ENCODE measurements at regions not wholly inside any gene's neighbourhood (a gene's known extent, or its start where the extent isn't known, plus 50 kb on each side); places are given as distances from the start of the nearest gene placed in this dataset.

- H3K9me3 Mint-ChIP-seq (ENCODE audit: low read depth) = peaks cover 13% of the 10 kb centered on the region
- no peak overlapping the region for H3K27ac Mint-ChIP-seq
- no peak overlapping the region for H3K4me3 Mint-ChIP-seq
- H3K36me3 Mint-ChIP-seq = no peaks in the 10 kb centered on the region
- ATAC-seq = no peak
- no peaks in the 10 kb centered on the region for H3K27me3 Mint-ChIP-seq
- DNase-seq = no peak
- H3K4me1 Mint-ChIP-seq = no peaks in the 10 kb centered on the region
- CTCF ChIA-PET = no interaction called here
These were observed 591.2 kb downstream of the ZBBX start for GRCh38 chr3:166788936-166789335.

- ATAC-seq (no peak), DNase-seq (no peak)
- Mint-ChIP-seq H3K4me3 (no peak overlapping the region), H3K4me1 (no peaks in the 10 kb centered on the region), H3K27ac (no peak overlapping the region), H3K36me3 (no peaks in the 10 kb centered on the region), H3K27me3 (no peaks in the 10 kb centered on the region), H3K9me3 (ENCODE audit: low read depth) (peaks cover 22% of the 10 kb centered on the region)
- CTCF ChIA-PET = no interaction called here
These were observed 594.2 kb downstream of the ZBBX start for GRCh38 chr3:166785876-166786275.

- Mint-ChIP-seq H3K27me3 (no peaks in the 10 kb centered on the region), H3K4me3 (no peak overlapping the region), H3K27ac (no peak overlapping the region), H3K4me1 (no peaks in the 10 kb centered on the region), H3K36me3 (no peaks in the 10 kb centered on the region), H3K9me3 (ENCODE audit: low read depth) (peaks cover 22% of the 10 kb centered on the region)
- CTCF ChIA-PET = no interaction called here
- DNase-seq (no peak), ATAC-seq (no peak)
These were observed 596.9 kb downstream of the ZBBX start for GRCh38 chr3:166783206-166783605.

- CTCF ChIA-PET = no interaction called here
- Mint-ChIP-seq H3K27ac (no peak overlapping the region), H3K36me3 (no peaks in the 10 kb centered on the region), H3K27me3 (no peaks in the 10 kb centered on the region), H3K9me3 (ENCODE audit: low read depth) (peaks cover 2% of the 10 kb centered on the region), H3K4me3 (no peak overlapping the region), H3K4me1 (no peaks in the 10 kb centered on the region)
- DNase-seq (no peak), ATAC-seq (no peak)
These were observed 615.3 kb downstream of the ZBBX start for GRCh38 chr3:166764698-166765318.

- H3K9me3 Mint-ChIP-seq (ENCODE audit: low read depth) = peaks cover 2% of the 10 kb centered on the region
- no peaks in the 10 kb centered on the region for H3K27me3 Mint-ChIP-seq
- no peak overlapping the region for H3K4me3 Mint-ChIP-seq
- no peak for DNase-seq
- H3K36me3 Mint-ChIP-seq = no peaks in the 10 kb centered on the region
- no peaks in the 10 kb centered on the region for H3K4me1 Mint-ChIP-seq
- ATAC-seq = no peak
- H3K27ac Mint-ChIP-seq = no peak overlapping the region
- CTCF ChIA-PET = no interaction called here
These were observed 620.2 kb downstream of the ZBBX start for GRCh38 chr3:166759736-166760513.

- H3K27ac Mint-ChIP-seq = no peak overlapping the region
- H3K4me1 Mint-ChIP-seq = no peaks in the 10 kb centered on the region
- no peaks in the 10 kb centered on the region for H3K36me3 Mint-ChIP-seq
- CTCF ChIA-PET = no interaction called here
- DNase-seq (no peak), ATAC-seq (no peak)
- no peak overlapping the region for H3K4me3 Mint-ChIP-seq
- H3K27me3 Mint-ChIP-seq = no peaks in the 10 kb centered on the region
- H3K9me3 Mint-ChIP-seq (ENCODE audit: low read depth) = peaks cover 16% of the 10 kb centered on the region
These were observed 627.9 kb downstream of the ZBBX start for GRCh38 chr3:166752214-166752613.

- CTCF ChIA-PET = no interaction called here
- ATAC-seq (no peak), DNase-seq (no peak)
- Mint-ChIP-seq H3K4me1 (no peaks in the 10 kb centered on the region), H3K27me3 (no peaks in the 10 kb centered on the region), H3K27ac (no peak overlapping the region), H3K9me3 (ENCODE audit: low read depth) (no peaks in the 10 kb centered on the region), H3K4me3 (no peak overlapping the region), H3K36me3 (no peaks in the 10 kb centered on the region)
These were observed 636.5 kb downstream of the ZBBX start for GRCh38 chr3:166743481-166744134.

- Mint-ChIP-seq H3K4me1 (no peaks in the 10 kb centered on the region), H3K4me3 (no peak overlapping the region), H3K27me3 (no peaks in the 10 kb centered on the region), H3K36me3 (no peaks in the 10 kb centered on the region), H3K27ac (no peak overlapping the region), H3K9me3 (ENCODE audit: low read depth) (peaks cover 2% of the 10 kb centered on the region)
- CTCF ChIA-PET = interaction anchor here (2.0 kb wide), 1 partner anchor 10 kb away, joined by 5 read pairs; no protein-coding TSS in a partner anchor
- no peak for DNase-seq
- ATAC-seq = no peak
These were observed 645.4 kb downstream of the ZBBX start for GRCh38 chr3:166734734-166735133.

GRCh38 chr3:166731701-166732100 is 648.4 kb downstream of the ZBBX start:
- DNase-seq (no peak), ATAC-seq (no peak)
- no peak overlapping the region for H3K4me3 Mint-ChIP-seq
- H3K4me1 Mint-ChIP-seq = no peaks in the 10 kb centered on the region
- H3K27ac Mint-ChIP-seq = no peak overlapping the region
- H3K36me3 Mint-ChIP-seq = no peaks in the 10 kb centered on the region
- H3K9me3 Mint-ChIP-seq (ENCODE audit: low read depth) = peaks cover 8% of the 10 kb centered on the region
- CTCF ChIA-PET = no interaction called here
- H3K27me3 Mint-ChIP-seq = no peaks in the 10 kb centered on the region

GRCh38 chr3:166721466-166721865 is 658.6 kb downstream of the ZBBX start:
- Mint-ChIP-seq H3K27ac (no peak overlapping the region), H3K4me3 (no peak overlapping the region), H3K4me1 (no peaks in the 10 kb centered on the region), H3K27me3 (no peaks in the 10 kb centered on the region), H3K9me3 (ENCODE audit: low read depth) (peaks cover 5% of the 10 kb centered on the region), H3K36me3 (no peaks in the 10 kb centered on the region)
- DNase-seq (no peak), ATAC-seq (no peak)
- CTCF ChIA-PET = no interaction called here

- no peak overlapping the region for H3K4me3 Mint-ChIP-seq
- CTCF ChIA-PET = no interaction called here
- no peak overlapping the region for H3K27ac Mint-ChIP-seq
- ATAC-seq (no peak), DNase-seq (no peak)
- no peaks in the 10 kb centered on the region for H3K36me3 Mint-ChIP-seq
- peaks cover 2% of the 10 kb centered on the region for H3K9me3 Mint-ChIP-seq (ENCODE audit: low read depth)
- no peaks in the 10 kb centered on the region for H3K27me3 Mint-ChIP-seq
- H3K4me1 Mint-ChIP-seq = no peaks in the 10 kb centered on the region
These were observed 665.9 kb downstream of the ZBBX start for GRCh38 chr3:166714206-166714605.

GRCh38 chr3:166713787-166714186 is 666.3 kb downstream of the ZBBX start:
- Mint-ChIP-seq H3K27ac (no peak overlapping the region), H3K27me3 (no peaks in the 10 kb centered on the region), H3K36me3 (no peaks in the 10 kb centered on the region), H3K9me3 (ENCODE audit: low read depth) (peaks cover 2% of the 10 kb centered on the region), H3K4me3 (no peak overlapping the region), H3K4me1 (no peaks in the 10 kb centered on the region)
- ATAC-seq = no peak
- CTCF ChIA-PET = no interaction called here
- DNase-seq = no peak

GRCh38 chr3:166706094-166706493 is 674.0 kb downstream of the ZBBX start:
- Mint-ChIP-seq H3K27ac (no peak overlapping the region), H3K4me1 (no peaks in the 10 kb centered on the region)

GRCh38 chr3:166697495-166697894 is 682.6 kb downstream of the ZBBX start:
- Mint-ChIP-seq H3K4me3 (no peak overlapping the region), H3K36me3 (no peaks in the 10 kb centered on the region), H3K9me3 (ENCODE audit: low read depth) (peaks cover 8% of the 10 kb centered on the region), H3K4me1 (no peaks in the 10 kb centered on the region), H3K27ac (no peak overlapping the region), H3K27me3 (no peaks in the 10 kb centered on the region)
- ATAC-seq (no peak), DNase-seq (no peak)
- CTCF ChIA-PET = no interaction called here

More at GRCh38 chr3:166706094-166706493, 674.0 kb downstream of the ZBBX start:
- DNase-seq (no peak), ATAC-seq (no peak)
- CTCF ChIA-PET = no interaction called here
- no peaks in the 10 kb centered on the region for H3K9me3 Mint-ChIP-seq (ENCODE audit: low read depth)
- no peaks in the 10 kb centered on the region for H3K27me3 Mint-ChIP-seq
- H3K4me3 Mint-ChIP-seq = no peak overlapping the region
- no peaks in the 10 kb centered on the region for H3K36me3 Mint-ChIP-seq
